ENCODE measurements at regions not wholly inside any gene's neighbourhood (a gene's known extent, or its start where the extent isn't known, plus 50 kb on each side); places are given as distances from the start of the nearest gene placed in this dataset.
A peak's percentile ranks its signal among the peaks of the same experiment; 100 is the strongest.

- TF ChIP-seq ZBTB7A (IDR thresholded peaks at IDR 0.05; ENCODE audit: low read depth) (no peak), EGR1 (IDR thresholded peaks at IDR 0.05) (no peak), YY1 (IDR thresholded peaks at IDR 0.05; ENCODE audit: low read depth) (no peak), NFIC (IDR thresholded peaks at IDR 0.05) (no peak), RAD21 (IDR thresholded peaks at IDR 0.05; ENCODE audit: low read depth) (no peak), TEAD4 (IDR thresholded peaks at IDR 0.05) (no peak), FOXM1 (IDR thresholded peaks at IDR 0.05; ENCODE audit: borderline replicate concordance, low read depth) (no peak), CEBPB (IDR thresholded peaks at IDR 0.05) (no peak), CREB1 (IDR thresholded peaks at IDR 0.05; ENCODE audit: low read depth) (no peak), REST (IDR thresholded peaks at IDR 0.05; ENCODE audit: low read depth) (no peak), TCF12 (IDR thresholded peaks at IDR 0.05; ENCODE audit: low read depth) (no peak), TAF1 (IDR thresholded peaks at IDR 0.05; ENCODE audit: low read depth) (no peak), EP300 (IDR thresholded peaks at IDR 0.05; ENCODE audit: borderline replicate concordance) (no peak)
- TF ChIP-seq, protein P1, sequence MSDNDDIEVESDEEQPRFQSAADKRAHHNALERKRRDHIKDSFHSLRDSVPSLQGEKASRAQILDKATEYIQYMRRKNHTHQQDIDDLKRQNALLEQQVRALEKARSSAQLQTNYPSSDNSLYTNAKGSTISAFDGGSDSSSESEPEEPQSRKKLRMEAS (IDR thresholded peaks at IDR 0.05): no peak
Observed at GRCh38 chr7:10355816-10356215, 617.9 kb upstream of the PHF14 start.

- TF ChIP-seq ZBTB7A (IDR thresholded peaks at IDR 0.05; ENCODE audit: low read depth) (no peak), CREB1 (IDR thresholded peaks at IDR 0.05; ENCODE audit: low read depth) (no peak), CEBPB (IDR thresholded peaks at IDR 0.05) (no peak), EGR1 (IDR thresholded peaks at IDR 0.05) (no peak), NFIC (IDR thresholded peaks at IDR 0.05) (no peak)
- TF ChIP-seq, protein P2, sequence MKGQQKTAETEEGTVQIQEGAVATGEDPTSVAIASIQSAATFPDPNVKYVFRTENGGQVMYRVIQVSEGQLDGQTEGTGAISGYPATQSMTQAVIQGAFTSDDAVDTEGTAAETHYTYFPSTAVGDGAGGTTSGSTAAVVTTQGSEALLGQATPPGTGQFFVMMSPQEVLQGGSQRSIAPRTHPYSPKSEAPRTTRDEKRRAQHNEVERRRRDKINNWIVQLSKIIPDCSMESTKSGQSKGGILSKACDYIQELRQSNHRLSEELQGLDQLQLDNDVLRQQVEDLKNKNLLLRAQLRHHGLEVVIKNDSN (IDR thresholded peaks at IDR 0.05): no peak
Observed at GRCh38 chr7:10360050-10360449, 613.6 kb upstream of the PHF14 start.

DNA sequence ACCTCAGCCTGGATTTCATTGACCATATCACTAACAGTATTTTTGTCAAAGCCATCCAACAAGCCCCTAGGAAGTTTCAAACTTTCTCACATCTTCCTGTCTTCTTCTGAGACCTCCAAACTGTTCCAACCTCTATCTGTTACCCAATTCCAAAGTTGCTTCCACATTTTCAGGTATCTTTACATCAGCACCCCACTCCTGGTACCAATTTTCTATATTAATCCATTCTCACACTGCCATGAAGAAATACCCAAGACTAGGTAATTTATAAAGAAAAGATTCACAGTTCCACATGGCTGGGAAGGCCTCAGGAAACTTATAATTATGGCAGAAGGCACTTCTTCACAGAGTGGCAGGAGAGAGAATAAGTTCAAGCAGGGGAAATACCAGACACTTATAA lies 571.9 kb upstream of the PHF14 start:
- TF ChIP-seq RAD21 (IDR thresholded peaks at IDR 0.05; ENCODE audit: low read depth): no peak
- no peak for TF ChIP-seq REST (IDR thresholded peaks at IDR 0.05; ENCODE audit: low read depth)
- no peak for TF ChIP-seq EGR1 (IDR thresholded peaks at IDR 0.05)
- TF ChIP-seq ZBTB7A (IDR thresholded peaks at IDR 0.05; ENCODE audit: low read depth): no peak
- TF ChIP-seq YY1 (IDR thresholded peaks at IDR 0.05; ENCODE audit: low read depth): no peak
- TF ChIP-seq, protein P1 (IDR thresholded peaks at IDR 0.05): no peak
- no peak for TF ChIP-seq TAF1 (IDR thresholded peaks at IDR 0.05; ENCODE audit: low read depth)
- no peak for TF ChIP-seq NFIC (IDR thresholded peaks at IDR 0.05)
- TF ChIP-seq, protein P2 (IDR thresholded peaks at IDR 0.05): no peak
- TF ChIP-seq TCF12 (IDR thresholded peaks at IDR 0.05; ENCODE audit: low read depth): no peak
- no peak for TF ChIP-seq TEAD4 (IDR thresholded peaks at IDR 0.05)
- TF ChIP-seq FOXM1 (IDR thresholded peaks at IDR 0.05; ENCODE audit: borderline replicate concordance, low read depth): no peak
- TF ChIP-seq CREB1 (IDR thresholded peaks at IDR 0.05; ENCODE audit: low read depth): no peak
- no peak for TF ChIP-seq EP300 (IDR thresholded peaks at IDR 0.05; ENCODE audit: borderline replicate concordance)
- TF ChIP-seq CEBPB (IDR thresholded peaks at IDR 0.05): no peak

DNA sequence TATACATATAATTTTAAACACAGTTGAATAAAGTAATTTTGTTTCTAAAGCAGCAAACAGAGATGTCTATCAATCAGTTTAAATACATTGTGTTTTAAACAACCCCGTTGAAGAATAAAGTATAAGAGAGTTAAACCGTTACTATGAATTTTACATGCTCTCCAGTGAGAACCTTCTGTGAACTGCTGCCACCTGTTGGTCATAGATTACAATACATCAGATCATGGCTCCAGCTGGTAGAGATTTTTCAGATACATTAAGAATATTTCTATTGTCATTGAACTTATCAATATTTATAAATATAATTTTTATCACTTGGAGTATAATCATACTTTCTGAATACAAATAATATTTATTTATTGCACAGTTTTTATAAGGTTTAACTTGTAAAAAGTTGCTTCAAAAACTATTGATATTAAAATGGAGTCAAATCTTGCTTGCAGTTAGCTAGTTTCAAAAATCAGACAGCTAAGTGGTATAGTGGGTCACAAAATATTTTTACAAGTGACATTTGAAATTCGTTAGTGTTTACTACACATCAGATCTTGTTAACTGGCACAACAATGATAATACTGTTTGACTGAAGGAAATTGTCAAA lies 561.2 kb upstream of the PHF14 start:
- TF ChIP-seq EGR1 (IDR thresholded peaks at IDR 0.05) (no peak), RAD21 (IDR thresholded peaks at IDR 0.05; ENCODE audit: low read depth) (peak; percentile 66)
- TF ChIP-seq, protein P1 (IDR thresholded peaks at IDR 0.05): no peak

DNA sequence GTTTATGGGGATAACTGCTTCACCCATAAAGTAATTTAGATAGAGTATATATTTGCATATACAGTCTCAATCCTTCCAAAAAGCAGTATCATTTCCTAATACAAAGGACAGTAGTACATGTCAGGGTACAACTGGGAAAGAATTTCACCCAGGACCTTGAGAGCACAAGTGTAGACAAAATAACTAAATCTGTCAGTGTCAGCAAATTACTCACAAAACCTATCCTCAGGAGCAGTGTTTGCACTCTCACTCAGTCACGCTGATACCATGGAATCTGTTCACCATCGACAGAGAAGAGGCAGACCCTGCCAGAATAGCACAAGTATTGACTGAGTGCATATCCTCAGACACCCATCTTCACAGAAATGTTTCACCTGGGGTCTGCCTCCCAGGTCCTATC lies 554.7 kb upstream of the PHF14 start:
- TF ChIP-seq NFIC (IDR thresholded peaks at IDR 0.05): no peak
- no peak for TF ChIP-seq YY1 (IDR thresholded peaks at IDR 0.05; ENCODE audit: low read depth)
- no peak for TF ChIP-seq TCF12 (IDR thresholded peaks at IDR 0.05; ENCODE audit: low read depth)
- no peak for TF ChIP-seq CEBPB (IDR thresholded peaks at IDR 0.05)
- no peak for TF ChIP-seq ZBTB7A (IDR thresholded peaks at IDR 0.05; ENCODE audit: low read depth)
- TF ChIP-seq, protein P1 (IDR thresholded peaks at IDR 0.05): no peak
- no peak for TF ChIP-seq EP300 (IDR thresholded peaks at IDR 0.05; ENCODE audit: borderline replicate concordance)
- no peak for TF ChIP-seq REST (IDR thresholded peaks at IDR 0.05; ENCODE audit: low read depth)
- no peak for TF ChIP-seq FOXM1 (IDR thresholded peaks at IDR 0.05; ENCODE audit: borderline replicate concordance, low read depth)
- TF ChIP-seq TEAD4 (IDR thresholded peaks at IDR 0.05): no peak
- no peak for TF ChIP-seq TAF1 (IDR thresholded peaks at IDR 0.05; ENCODE audit: low read depth)
- no peak for TF ChIP-seq RAD21 (IDR thresholded peaks at IDR 0.05; ENCODE audit: low read depth)
- TF ChIP-seq EGR1 (IDR thresholded peaks at IDR 0.05): no peak
- TF ChIP-seq, protein P2 (IDR thresholded peaks at IDR 0.05): no peak
- no peak for TF ChIP-seq CREB1 (IDR thresholded peaks at IDR 0.05; ENCODE audit: low read depth)

Data from Ishikawa (cell line).